Duodenal mucosa (tissue), 2 donors: ENCODE measurements at regions not wholly inside any gene's neighbourhood (a gene's known extent, or its start where the extent isn't known, plus 50 kb on each side); places are given as distances from the start of the nearest gene placed in this dataset.

Experiments used
- H3K27ac ChIP-seq: one replicate; pipeline ENCODE4 v1.7.0; 2013; ENCODE audit warnings: low read depth, low read length
- H3K27me3 ChIP-seq, 2 donors: one replicate each; pipeline ENCODE4 v1.7.0; 2013; ENCODE audit warnings: low read length in 2 of 2, control low read depth in 1 of 2; ENCODE audit not compliant: insufficient read depth in 2 of 2, control insufficient read depth in 1 of 2
- H3K36me3 ChIP-seq, 2 donors: one replicate each; pipeline ENCODE4 v1.7.0; 2013; ENCODE audit warnings: low read length in 2 of 2, control low read depth in 1 of 2; ENCODE audit not compliant: insufficient read depth in 2 of 2, control insufficient read depth in 1 of 2
- H3K4me1 ChIP-seq, 2 donors: one replicate each; pipeline ENCODE4 v1.7.0; 2013; ENCODE audit warnings: low read length in 2 of 2, control low read depth in 1 of 2; ENCODE audit not compliant: insufficient read depth in 2 of 2, control insufficient read depth in 1 of 2
- H3K4me3 ChIP-seq, 2 donors: one replicate each; pipeline ENCODE4 v1.7.0; 2013; ENCODE audit warnings: low read length in 2 of 2, low read depth in 1 of 2
- H3K9ac ChIP-seq, 2 donors: one replicate each; pipeline ENCODE4 v1.7.0; 2013; ENCODE audit warnings: low read length in 2 of 2, low read depth in 1 of 2
- H3K9me3 ChIP-seq, 2 donors: one replicate each; pipeline ENCODE4 v1.7.0; 2013; ENCODE audit warnings: low read length in 2 of 2, control low read depth in 1 of 2; ENCODE audit not compliant: control insufficient read depth in 1 of 2

DNA sequence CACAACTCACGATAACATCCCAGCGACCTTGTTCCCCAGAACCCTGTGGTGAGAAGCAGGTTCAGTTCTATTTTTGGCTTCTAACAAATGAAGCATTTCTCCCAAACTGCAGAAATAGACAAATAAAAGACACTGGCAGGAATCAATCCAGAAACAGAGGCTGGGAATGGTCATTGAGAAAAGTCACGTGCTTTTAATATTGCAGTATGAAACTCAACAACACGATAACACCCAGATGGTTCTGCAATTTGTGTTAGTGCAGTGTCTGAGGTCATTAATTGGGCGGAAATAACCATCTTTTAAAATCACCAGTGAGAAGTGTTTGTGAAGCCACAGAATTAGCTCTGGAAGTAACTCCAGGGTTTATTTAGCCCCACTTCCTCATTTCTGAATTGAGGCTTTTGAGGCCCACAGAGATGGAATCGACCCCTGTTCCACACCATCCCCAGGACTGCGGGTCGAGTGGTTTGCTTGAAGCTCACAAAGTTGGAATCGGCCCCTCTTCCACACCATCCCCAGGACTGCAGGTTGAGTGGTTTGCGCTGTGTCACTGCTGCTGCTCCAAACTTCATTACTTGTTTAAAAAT is 164.7 kb upstream of the IRX4 start:
- H3K36me3 ChIP-seq: no peaks in the 10 kb centered on the region
- H3K4me3 ChIP-seq: no peak overlapping the region
- H3K4me1 ChIP-seq: no peaks in the 10 kb centered on the region
- H3K9me3 ChIP-seq: no peaks in the 10 kb centered on the region
- H3K27me3 ChIP-seq: peaks cover 0 to 3% of the 10 kb centered on the region in 2 donors
- no peak overlapping the region for H3K9ac ChIP-seq
- H3K27ac ChIP-seq: no peak overlapping the region

DNA sequence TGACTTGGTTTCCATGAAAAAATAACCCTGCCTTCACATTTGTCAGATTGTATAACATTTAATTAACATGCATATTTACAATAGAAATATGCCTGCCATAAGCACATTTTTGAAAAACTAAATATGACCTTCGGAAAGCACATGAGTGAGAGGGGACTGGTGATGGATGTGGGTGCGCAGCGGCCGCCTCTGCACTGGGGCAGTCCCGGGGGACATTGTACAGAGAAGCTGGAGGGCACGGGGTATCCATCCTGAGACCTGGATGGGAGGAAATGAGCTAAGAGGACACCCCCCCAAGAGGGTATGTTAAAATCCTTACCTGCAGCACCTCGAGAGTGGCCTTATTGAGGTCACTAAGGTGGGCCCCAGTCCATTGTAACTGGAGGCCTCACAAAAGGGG is 161.3 kb upstream of the IRX4 start:
- Histone ChIP-seq H3K27ac (no peak overlapping the region), H3K4me3 (no peak overlapping the region), H3K27me3 (peaks cover 0 to 4% of the 10 kb centered on the region in 2 donors), H3K9ac (no peak overlapping the region), H3K4me1 (no peaks in the 10 kb centered on the region), H3K9me3 (no peaks in the 10 kb centered on the region), H3K36me3 (no peaks in the 10 kb centered on the region)

GRCh38 chr5:2039180-2039531 is 156.4 kb upstream of the IRX4 start:
- H3K9me3 ChIP-seq: no peaks in the 10 kb centered on the region
- H3K4me1 ChIP-seq: no peaks in the 10 kb centered on the region
- H3K27ac ChIP-seq: no peak overlapping the region
- no peak overlapping the region for H3K4me3 ChIP-seq
- H3K36me3 ChIP-seq: no peaks in the 10 kb centered on the region
- peaks cover 0 to 9% of the 10 kb centered on the region in 2 donors for H3K27me3 ChIP-seq
- no peak overlapping the region for H3K9ac ChIP-seq

GRCh38 chr5:2038321-2039179 is 155.8 kb upstream of the IRX4 start:
- H3K27ac ChIP-seq: no peak overlapping the region
- peak overlapping the region; percentile 35 to 53 for H3K4me3 ChIP-seq
- peaks cover 0 to 9% of the 10 kb centered on the region in 2 donors for H3K27me3 ChIP-seq
- H3K9ac ChIP-seq: no peak overlapping the region
- no peaks in the 10 kb centered on the region for H3K9me3 ChIP-seq
- H3K36me3 ChIP-seq: no peaks in the 10 kb centered on the region
- no peaks in the 10 kb centered on the region for H3K4me1 ChIP-seq

GRCh38 chr5:2036885-2037284 is 154.2 kb upstream of the IRX4 start:
- Histone ChIP-seq H3K27ac (no peak overlapping the region), H3K4me1 (no peaks in the 10 kb centered on the region), H3K27me3 (peaks cover 0 to 10% of the 10 kb centered on the region in 2 donors), H3K36me3 (no peaks in the 10 kb centered on the region), H3K9me3 (no peaks in the 10 kb centered on the region), H3K4me3 (no peak overlapping the region), H3K9ac (no peak overlapping the region)

DNA sequence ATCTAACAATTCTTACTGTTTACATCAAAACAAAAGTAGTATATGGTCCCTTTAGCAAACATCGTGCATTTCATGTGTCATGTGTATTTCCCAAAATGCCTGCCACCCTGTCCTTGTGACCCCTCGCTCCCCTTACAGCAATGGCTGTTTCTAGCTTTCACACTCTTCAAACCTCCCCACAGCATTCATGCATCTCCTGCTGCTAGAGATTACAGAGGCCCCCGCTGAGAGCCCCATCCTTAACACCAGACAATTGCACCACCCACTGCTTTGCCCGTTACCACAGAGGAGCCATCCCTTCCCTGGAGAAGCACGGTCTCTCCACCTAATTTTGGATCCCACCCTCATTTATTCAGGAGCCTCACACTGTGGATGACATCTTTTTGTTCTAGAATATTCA is 149.7 kb upstream of the IRX4 start:
- Histone ChIP-seq H3K27me3 (peaks cover 4 to 12% of the 10 kb centered on the region in 2 donors), H3K27ac (no peak overlapping the region), H3K36me3 (no peaks in the 10 kb centered on the region)

GRCh38 chr5:2031581-2031980 is 148.9 kb upstream of the IRX4 start:
- Histone ChIP-seq H3K4me3 (no peak overlapping the region), H3K9me3 (no peaks in the 10 kb centered on the region), H3K27me3 (peaks cover 4 to 12% of the 10 kb centered on the region in 2 donors), H3K27ac (no peak overlapping the region), H3K4me1 (no peaks in the 10 kb centered on the region), H3K36me3 (no peaks in the 10 kb centered on the region), H3K9ac (no peak overlapping the region)

More for the DNA sequence above, 149.7 kb upstream of the IRX4 start:
- no peak overlapping the region for H3K4me3 ChIP-seq
- no peaks in the 10 kb centered on the region for H3K9me3 ChIP-seq
- no peak overlapping the region for H3K9ac ChIP-seq
- H3K4me1 ChIP-seq: no peaks in the 10 kb centered on the region

- Histone ChIP-seq H3K9ac (no peak overlapping the region), H3K27ac (no peak overlapping the region), H3K27me3 (peaks cover 4 to 7% of the 10 kb centered on the region in 2 donors), H3K4me3 (no peak overlapping the region), H3K36me3 (no peaks in the 10 kb centered on the region), H3K9me3 (no peaks in the 10 kb centered on the region), H3K4me1 (no peaks in the 10 kb centered on the region)
Measured at GRCh38 chr5:2030131-2030530, 147.4 kb upstream of the IRX4 start.

DNA sequence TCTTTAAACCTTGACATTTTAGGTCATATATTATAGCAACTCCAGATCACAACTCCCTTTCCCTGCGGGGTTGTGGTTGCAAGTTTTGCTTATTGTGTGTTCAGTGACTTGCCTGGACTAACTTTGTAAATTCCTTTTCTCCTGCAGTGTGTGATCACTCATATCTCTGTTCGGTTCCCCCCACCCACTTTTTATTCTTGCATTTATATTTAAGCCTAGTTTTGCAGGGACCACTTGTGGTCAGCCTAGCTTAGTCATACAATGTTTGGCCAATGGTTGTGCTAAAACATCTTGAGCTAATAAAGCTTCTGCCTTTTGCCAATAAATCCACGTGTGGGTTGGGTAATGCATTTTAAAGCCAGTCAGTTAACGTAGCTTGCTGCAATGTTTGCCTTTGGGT is 146.5 kb upstream of the IRX4 start:
- H3K4me3 ChIP-seq: no peak overlapping the region
- H3K27me3 ChIP-seq: peaks cover 4 to 7% of the 10 kb centered on the region in 2 donors
- no peaks in the 10 kb centered on the region for H3K36me3 ChIP-seq
- no peak overlapping the region for H3K9ac ChIP-seq
- H3K27ac ChIP-seq: no peak overlapping the region
- H3K9me3 ChIP-seq: no peaks in the 10 kb centered on the region
- no peaks in the 10 kb centered on the region for H3K4me1 ChIP-seq

GRCh38 chr5:2027790-2028189 is 145.1 kb upstream of the IRX4 start:
- Histone ChIP-seq H3K9me3 (no peaks in the 10 kb centered on the region), H3K27ac (no peak overlapping the region), H3K4me1 (no peaks in the 10 kb centered on the region), H3K4me3 (no peak overlapping the region), H3K27me3 (peaks cover 3 to 5% of the 10 kb centered on the region in 2 donors), H3K9ac (no peak overlapping the region), H3K36me3 (no peaks in the 10 kb centered on the region)
